NCI-H1092 (cell line): ENCODE measurements at regions not wholly inside any gene's neighbourhood (a gene's known extent, or its start where the extent isn't known, plus 50 kb on each side); places are given as distances from the start of the nearest gene placed in this dataset.
A peak's percentile ranks its signal among the peaks of the same experiment; 100 is the strongest.
"Not testable (repeated sequence)": the region's sequence is repeated elsewhere in the genome, so short reads cannot be mapped to it uniquely, and the experiment has no call there.

Experiments used
- DNase-seq: peaks from one replicate; lab custom pipeline; 2025; lab: John Stamatoyannopoulos, UW

- DNase-seq = no peak
Observed at GRCh38 chr9:103068753-103069152, 73.6 kb downstream of the CYLC2 start.

GRCh38 chr9:103078581-103078980, 83.4 kb downstream of the CYLC2 start:
- no peak for DNase-seq

DNA sequence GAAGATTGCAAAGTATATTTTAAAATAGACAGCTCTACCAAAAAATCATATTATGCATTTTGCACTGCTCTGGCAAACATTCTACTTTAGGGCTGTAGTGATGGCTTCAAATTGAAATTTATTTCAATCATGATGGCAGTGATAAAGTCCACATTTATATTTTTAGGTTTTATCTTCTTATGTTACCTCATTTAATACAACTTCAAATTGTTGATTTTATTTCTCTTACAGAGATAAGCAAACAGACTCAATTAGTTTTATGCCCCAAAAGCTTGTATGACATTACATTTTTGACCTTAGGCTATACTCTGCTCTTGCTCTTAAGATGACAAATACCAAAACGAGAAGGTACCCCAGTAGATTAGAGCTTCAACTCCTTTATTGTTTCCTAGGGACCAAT, 87.4 kb downstream of the CYLC2 start:
- no peak for DNase-seq

- DNase-seq = no peak
Observed at GRCh38 chr9:103089357-103089756, 94.2 kb downstream of the CYLC2 start.

DNA sequence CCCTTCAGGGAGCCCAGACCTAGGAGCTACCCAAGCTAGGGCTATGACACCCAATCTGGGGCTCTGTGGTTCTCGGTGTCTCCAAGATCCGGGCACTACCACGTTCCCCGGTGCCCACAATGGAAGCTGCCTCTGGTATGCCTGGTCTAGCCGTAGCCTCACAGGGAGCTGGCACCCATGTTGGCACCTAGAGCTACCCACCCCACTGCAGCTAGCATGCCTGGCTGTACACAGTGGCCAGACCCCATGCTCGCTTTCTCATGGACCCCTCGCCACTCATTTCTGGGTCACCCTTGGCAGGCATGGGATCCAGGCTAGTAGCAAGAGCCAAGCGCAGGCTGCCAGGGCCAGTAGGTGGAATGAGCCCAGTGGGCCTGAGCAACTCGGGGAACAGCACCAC, 109.0 kb downstream of the CYLC2 start:
- DNase-seq = no peak

DNA sequence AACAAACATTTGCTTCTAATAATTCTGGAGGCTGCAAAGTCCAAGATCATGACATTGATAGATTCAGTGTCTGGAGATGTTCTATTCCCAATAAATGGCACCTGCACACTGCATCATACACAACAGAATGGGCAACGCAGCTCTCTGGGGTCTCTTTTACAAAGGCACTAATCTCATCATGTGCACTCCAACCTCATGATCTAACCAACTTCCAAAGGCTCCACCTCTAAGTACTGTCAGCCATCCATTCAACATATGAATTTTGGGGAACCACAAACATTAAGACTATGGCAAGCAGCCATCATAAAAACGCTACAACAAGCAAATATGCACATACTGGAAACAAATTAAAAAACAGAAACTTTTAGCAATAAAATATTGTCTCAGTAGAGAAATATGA, 121.1 kb downstream of the CYLC2 start:
- no peak for DNase-seq

- no peak for DNase-seq
Observed at GRCh38 chr9:103126494-103126893, 131.4 kb downstream of the CYLC2 start.

GRCh38 chr9:103139891-103140290, 144.8 kb downstream of the CYLC2 start:
- no peak for DNase-seq

DNA sequence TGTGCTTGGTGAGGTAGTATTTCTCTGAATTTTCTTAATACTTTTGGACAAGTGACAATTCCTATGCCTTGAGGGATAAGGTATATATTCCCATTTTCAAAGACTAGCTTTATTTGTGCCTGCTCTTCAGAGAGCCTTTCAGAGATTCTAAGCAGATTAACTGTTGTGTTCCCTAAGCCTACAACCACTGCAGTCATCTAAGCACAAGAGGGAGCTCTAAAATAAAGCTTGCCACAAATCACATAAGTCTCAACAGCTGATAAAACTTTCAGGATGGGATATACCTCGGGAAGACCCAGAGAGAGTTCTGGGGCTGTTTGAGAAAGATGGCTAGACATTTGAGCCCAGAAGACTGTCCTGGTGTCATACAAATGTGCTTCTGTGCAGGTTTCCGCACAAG, 157.3 kb downstream of the CYLC2 start:
- DNase-seq = no peak

- no peak for DNase-seq
Observed at GRCh38 chr9:103167530-103167929, 172.4 kb downstream of the CYLC2 start.

- DNase-seq = no peak
Observed at GRCh38 chr9:103168254-103168653, 173.1 kb downstream of the CYLC2 start.

DNA sequence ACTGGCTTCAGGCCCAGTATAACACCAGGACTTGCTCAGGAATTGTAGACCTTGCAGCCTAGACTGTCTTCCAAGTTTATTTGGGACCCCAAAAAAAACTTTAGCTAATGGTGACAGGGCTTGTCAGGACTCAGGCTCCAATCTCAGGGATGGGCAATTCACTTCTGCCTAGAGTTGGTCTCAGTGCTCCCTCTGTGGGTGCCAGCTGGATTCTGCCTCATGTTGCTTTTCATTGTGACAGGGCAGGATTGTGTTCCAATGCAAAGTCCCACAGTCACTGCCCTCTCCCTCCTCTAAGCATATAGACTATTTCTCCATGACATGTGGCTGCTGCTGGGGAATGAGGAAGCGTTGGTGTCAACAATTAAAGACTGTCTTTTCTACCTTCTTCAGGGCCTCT, 174.7 kb downstream of the CYLC2 start:
- DNase-seq = no peak

- DNase-seq = peak; percentile 12
Observed at GRCh38 chr9:103183701-103184171, 188.6 kb downstream of the CYLC2 start.

GRCh38 chr9:103186959-103187358, 191.8 kb downstream of the CYLC2 start:
- no peak for DNase-seq

GRCh38 chr9:103188781-103189350, 193.7 kb downstream of the CYLC2 start:
- DNase-seq = no peak

- no peak for DNase-seq
Observed at GRCh38 chr9:103193992-103194391, 198.9 kb downstream of the CYLC2 start.

GRCh38 chr9:103203172-103203571, 208.0 kb downstream of the CYLC2 start:
- no peak for DNase-seq

- DNase-seq = not testable (repeated sequence)
Observed at GRCh38 chr9:103205881-103206585, 210.9 kb downstream of the CYLC2 start.

- DNase-seq = no peak
Observed at GRCh38 chr9:103210607-103211006, 215.5 kb downstream of the CYLC2 start.

- no peak for DNase-seq
Observed at GRCh38 chr9:103215197-103215596, 220.1 kb downstream of the CYLC2 start.

DNA sequence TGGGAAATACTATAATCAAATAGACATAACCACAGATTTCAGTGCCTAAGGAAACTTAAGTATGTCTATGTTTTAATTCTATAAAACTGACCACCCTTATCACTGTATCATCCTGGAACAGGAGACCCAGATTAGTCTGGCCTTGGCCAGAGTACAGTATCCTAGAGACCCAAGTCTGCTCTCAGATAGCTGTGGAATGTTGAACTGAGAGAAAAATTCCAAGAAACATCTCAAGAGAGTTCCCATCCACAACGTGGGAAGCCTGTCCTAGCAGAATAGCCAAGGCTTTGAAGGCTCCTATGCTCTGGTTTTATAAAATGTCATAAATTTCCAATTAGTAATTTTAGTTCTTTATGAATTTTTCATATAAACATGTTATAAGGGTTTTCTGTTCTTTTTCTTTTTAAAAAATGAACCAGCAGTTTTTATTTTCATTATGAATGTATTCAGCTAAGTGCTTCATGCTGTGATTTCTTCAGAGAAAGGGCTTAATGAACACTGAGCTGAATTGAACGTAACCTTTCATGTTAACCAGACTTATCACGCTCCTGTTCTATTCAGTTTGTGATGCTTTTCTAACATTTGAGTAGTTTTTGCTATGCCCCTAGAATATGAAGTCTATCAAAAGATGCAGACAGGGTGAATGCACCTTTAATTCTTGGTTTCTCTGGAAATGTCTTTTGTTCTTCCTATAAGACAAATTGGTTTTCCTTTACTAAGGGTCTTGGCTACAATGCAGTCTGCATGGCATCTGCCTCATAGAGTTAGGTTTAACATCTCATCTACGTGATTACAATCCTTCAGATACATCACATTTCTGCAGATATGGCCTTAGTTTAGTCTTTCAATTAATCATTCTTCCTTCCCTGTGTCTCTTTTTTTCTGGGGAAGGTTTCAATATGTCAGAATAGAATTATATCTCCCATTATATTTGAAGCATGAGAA, 230.8 kb downstream of the CYLC2 start:
- no peak for DNase-seq

GRCh38 chr9:103226647-103227013, 231.5 kb downstream of the CYLC2 start:
- DNase-seq = no peak

- DNase-seq = not testable (repeated sequence)
Observed at GRCh38 chr9:103237571-103238109, 242.5 kb downstream of the CYLC2 start.
